Mucosa of stomach (tissue), 1 donor: ENCODE measurements at regions not wholly inside any gene's neighbourhood (a gene's known extent, or its start where the extent isn't known, plus 50 kb on each side); places are given as distances from the start of the nearest gene placed in this dataset.

Experiments
- H3K27me3 ChIP-seq: one replicate; pipeline ENCODE4 v1.7.0; 2013; ENCODE audit warnings: mild to moderate bottlenecking, low read length; ENCODE audit not compliant: control insufficient read depth, insufficient read depth
- H3K36me3 ChIP-seq: one replicate; pipeline ENCODE4 v1.7.0; 2013; ENCODE audit warnings: low read length; ENCODE audit not compliant: control insufficient read depth, insufficient read depth
- H3K4me1 ChIP-seq: one replicate; pipeline ENCODE4 v1.7.0; 2013; ENCODE audit warnings: mild to moderate bottlenecking, low read length; ENCODE audit not compliant: control insufficient read depth, insufficient read depth
- H3K4me3 ChIP-seq: one replicate; pipeline ENCODE4 v1.7.0; 2013; ENCODE audit warnings: low read length
- H3K9ac ChIP-seq: one replicate; pipeline ENCODE4 v1.7.0; 2013; ENCODE audit warnings: mild to moderate bottlenecking, low read length, moderate library complexity
- H3K9me3 ChIP-seq: one replicate; pipeline ENCODE4 v1.7.0; 2013; ENCODE audit warnings: mild to moderate bottlenecking, low read length, moderate library complexity; ENCODE audit not compliant: control insufficient read depth
- donor health status: Pancreatic carcinoma.

DNA sequence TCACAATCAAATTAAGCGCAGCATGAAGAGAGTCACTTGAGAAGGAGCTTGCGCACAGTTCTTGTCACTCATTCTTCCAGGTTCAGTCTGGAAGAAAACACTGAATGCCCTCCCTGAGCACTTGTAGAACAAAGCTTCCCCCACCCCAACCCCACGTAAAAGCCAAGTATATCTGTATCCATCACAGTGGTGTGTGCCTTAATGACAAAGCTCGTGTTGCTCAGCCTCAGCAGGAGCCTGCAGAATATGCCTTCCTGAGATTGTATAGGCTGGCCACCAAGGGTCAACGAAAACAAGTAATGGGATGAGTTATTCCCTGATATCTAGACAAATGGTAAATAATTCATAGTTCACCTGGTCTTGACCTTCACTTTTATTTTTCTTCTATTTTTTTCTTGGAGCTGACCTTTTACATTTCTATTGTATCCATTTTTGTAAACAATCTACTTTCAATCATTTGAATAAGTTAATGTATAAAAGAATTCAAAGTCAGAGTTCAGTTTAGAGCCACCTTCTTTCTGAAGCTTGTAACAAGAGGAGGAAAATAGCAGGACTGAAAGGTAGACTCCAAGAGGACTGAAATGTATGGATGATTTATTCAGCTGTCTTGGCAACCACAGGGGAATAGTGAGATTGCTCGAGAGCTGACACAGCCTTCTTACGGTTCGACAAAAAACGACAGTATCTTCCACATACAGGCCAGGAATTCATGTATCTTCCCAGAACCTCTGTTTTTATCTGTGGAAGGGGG is 405.5 kb upstream of the TPM1 start:
- no peak overlapping the region for H3K4me3 ChIP-seq
- peaks cover 6% of the 10 kb centered on the region for H3K4me1 ChIP-seq
- no peaks in the 10 kb centered on the region for H3K27me3 ChIP-seq
- H3K9ac ChIP-seq: no peak overlapping the region
- no peaks in the 10 kb centered on the region for H3K9me3 ChIP-seq
- no peaks in the 10 kb centered on the region for H3K36me3 ChIP-seq

GRCh38 chr15:62637574-62637897 is 405.0 kb upstream of the TPM1 start:
- no peak overlapping the region for H3K9ac ChIP-seq
- no peaks in the 10 kb centered on the region for H3K36me3 ChIP-seq
- no peaks in the 10 kb centered on the region for H3K9me3 ChIP-seq
- no peaks in the 10 kb centered on the region for H3K27me3 ChIP-seq
- peaks cover 6% of the 10 kb centered on the region for H3K4me1 ChIP-seq
- no peak overlapping the region for H3K4me3 ChIP-seq

DNA sequence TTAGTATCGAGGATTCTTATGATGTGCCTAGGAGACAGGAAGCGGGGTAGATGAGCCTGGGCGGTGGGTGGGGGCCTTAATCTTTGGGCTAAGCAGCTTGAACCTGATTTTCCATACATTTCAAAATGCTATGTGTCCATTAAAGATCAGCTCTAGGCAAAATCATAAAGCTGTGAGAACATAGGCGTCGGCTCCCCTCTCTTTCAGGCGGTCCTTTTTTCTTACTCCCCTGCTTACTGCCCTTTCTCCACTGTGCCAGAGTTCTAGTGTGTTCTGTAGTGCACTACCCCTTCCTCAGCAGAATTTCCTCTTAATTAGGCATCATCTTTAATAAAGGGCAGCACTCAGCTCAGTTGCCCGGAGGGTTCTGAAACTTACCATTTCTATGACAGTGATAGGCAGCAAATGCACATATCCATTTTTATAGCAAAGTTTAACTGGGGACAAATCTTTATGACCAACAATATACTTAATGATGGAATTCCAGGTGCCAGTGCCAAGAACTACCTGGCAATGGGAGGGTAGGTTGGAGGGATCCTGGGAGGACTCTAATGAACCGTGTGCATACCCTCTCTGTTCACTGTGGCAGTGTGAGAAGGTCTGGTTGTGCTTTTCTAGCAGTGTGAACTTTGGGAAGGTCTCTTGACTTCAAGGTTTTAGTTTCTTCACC is 404.5 kb upstream of the TPM1 start:
- no peak overlapping the region for H3K4me3 ChIP-seq
- H3K9ac ChIP-seq: no peak overlapping the region
- peaks cover 6% of the 10 kb centered on the region for H3K4me1 ChIP-seq
- H3K9me3 ChIP-seq: no peaks in the 10 kb centered on the region
- H3K36me3 ChIP-seq: no peaks in the 10 kb centered on the region
- H3K27me3 ChIP-seq: no peaks in the 10 kb centered on the region

GRCh38 chr15:62639432-62639831 is 403.1 kb upstream of the TPM1 start:
- no peaks in the 10 kb centered on the region for H3K36me3 ChIP-seq
- H3K4me3 ChIP-seq: no peak overlapping the region
- no peaks in the 10 kb centered on the region for H3K9me3 ChIP-seq
- H3K27me3 ChIP-seq: no peaks in the 10 kb centered on the region
- H3K9ac ChIP-seq: no peak overlapping the region
- H3K4me1 ChIP-seq: peaks cover 6% of the 10 kb centered on the region

- Histone ChIP-seq H3K27me3 (no peaks in the 10 kb centered on the region), H3K9ac (no peak overlapping the region), H3K9me3 (no peaks in the 10 kb centered on the region), H3K4me3 (no peak overlapping the region), H3K36me3 (no peaks in the 10 kb centered on the region), H3K4me1 (peaks cover 6% of the 10 kb centered on the region)
Measured at GRCh38 chr15:62639906-62640605, 402.5 kb upstream of the TPM1 start.

- Histone ChIP-seq H3K27me3 (no peaks in the 10 kb centered on the region), H3K9ac (no peak overlapping the region), H3K4me1 (peaks cover 7% of the 10 kb centered on the region), H3K9me3 (no peaks in the 10 kb centered on the region), H3K4me3 (no peak overlapping the region), H3K36me3 (no peaks in the 10 kb centered on the region)
Measured at GRCh38 chr15:62641825-62642224, 400.7 kb upstream of the TPM1 start.

GRCh38 chr15:62643572-62643971 is 399.0 kb upstream of the TPM1 start:
- Histone ChIP-seq H3K4me1 (peaks cover 15% of the 10 kb centered on the region), H3K27me3 (no peaks in the 10 kb centered on the region), H3K4me3 (no peak overlapping the region), H3K9ac (no peak overlapping the region), H3K9me3 (no peaks in the 10 kb centered on the region), H3K36me3 (no peaks in the 10 kb centered on the region)

GRCh38 chr15:62644216-62644888 is 398.2 kb upstream of the TPM1 start:
- H3K4me1 ChIP-seq: peaks cover 15% of the 10 kb centered on the region
- no peaks in the 10 kb centered on the region for H3K36me3 ChIP-seq
- H3K9ac ChIP-seq: no peak overlapping the region
- H3K27me3 ChIP-seq: no peaks in the 10 kb centered on the region
- no peak overlapping the region for H3K4me3 ChIP-seq
- no peaks in the 10 kb centered on the region for H3K9me3 ChIP-seq

GRCh38 chr15:62644889-62645742 is 397.4 kb upstream of the TPM1 start:
- Histone ChIP-seq H3K4me1 (peaks cover 15% of the 10 kb centered on the region), H3K9ac (no peak overlapping the region), H3K27me3 (no peaks in the 10 kb centered on the region), H3K4me3 (no peak overlapping the region), H3K36me3 (peaks cover 6% of the 10 kb centered on the region), H3K9me3 (no peaks in the 10 kb centered on the region)

GRCh38 chr15:62647202-62647842 is 395.2 kb upstream of the TPM1 start:
- Histone ChIP-seq H3K9me3 (no peaks in the 10 kb centered on the region), H3K4me1 (peaks cover 15% of the 10 kb centered on the region), H3K27me3 (no peaks in the 10 kb centered on the region), H3K9ac (no peak overlapping the region), H3K36me3 (peaks cover 6% of the 10 kb centered on the region), H3K4me3 (no peak overlapping the region)

- Histone ChIP-seq H3K9me3 (no peaks in the 10 kb centered on the region), H3K36me3 (peaks cover 6% of the 10 kb centered on the region), H3K4me1 (peaks cover 15% of the 10 kb centered on the region), H3K4me3 (no peak overlapping the region), H3K27me3 (no peaks in the 10 kb centered on the region), H3K9ac (no peak overlapping the region)
Measured at GRCh38 chr15:62647843-62648505, 394.6 kb upstream of the TPM1 start.
